DND-41 (cell line): ENCODE measurements at regions not wholly inside any gene's neighbourhood (a gene's known extent, or its start where the extent isn't known, plus 50 kb on each side); places are given as distances from the start of the nearest gene placed in this dataset.

Source experiments
- ATAC-seq: fragments of 200-7000 bp; cut with Tn5 transposase; 3 replicates; pipeline ENCODE4 v1.9.1; 2021; ENCODE audit warnings: low read depth; ENCODE audit not compliant: insufficient read depth
- DNase-seq: peaks from one replicate; pipeline ENCODE4 v3.0.0-alpha.2; 2020
- H2AFZ ChIP-seq: 2 replicates; pipeline ENCODE4 v1.6.0; 2012; ENCODE audit warnings: low read depth, low read length
- H3K27ac ChIP-seq: 2 replicates; pipeline ENCODE4 v1.5.1; 2012; ENCODE audit warnings: low read length, inconsistent platforms
- H3K27me3 ChIP-seq: fragments of 200-600 bp; sonication (generic); 2 replicates; pipeline ENCODE4 v1.6.0; 2012; ENCODE audit warnings: low read length, mild to moderate bottlenecking, inconsistent platforms; ENCODE audit not compliant: insufficient read depth, poor library complexity
- H3K36me3 ChIP-seq: 2 replicates; pipeline ENCODE4 v1.5.1; 2012; ENCODE audit warnings: low read length, inconsistent platforms; ENCODE audit not compliant: insufficient read depth
- H3K4me1 ChIP-seq: 2 replicates; pipeline ENCODE4 v1.5.1; 2012; ENCODE audit warnings: mild to moderate bottlenecking, low read length; ENCODE audit not compliant: insufficient read depth
- H3K4me2 ChIP-seq: 2 replicates; pipeline ENCODE4 v1.6.0; 2012; ENCODE audit warnings: mild to moderate bottlenecking, moderate library complexity, low read length, inconsistent platforms; ENCODE audit not compliant: insufficient read depth
- H3K4me3 ChIP-seq, 2 experiments: fragments of 200-600 bp in 1 of 2; shearing (Covaris generic) in 1 of 2; 2 replicates each; pipeline ENCODE4 v1.5.1; 2012 to 2016; ENCODE audit warnings: inconsistent platforms in 2 of 2, low read length in 2 of 2, mild to moderate bottlenecking in 2 of 2, low read depth in 1 of 2, moderate library complexity in 1 of 2
- H3K79me2 ChIP-seq: 2 replicates; pipeline ENCODE4 v1.6.0; 2012; ENCODE audit warnings: low read length, inconsistent platforms; ENCODE audit not compliant: insufficient read depth
- H3K9ac ChIP-seq: 2 replicates; pipeline ENCODE4 v1.6.0; 2012; ENCODE audit warnings: low read depth, mild to moderate bottlenecking, inconsistent platforms, low read length, moderate library complexity
- H3K9me3 ChIP-seq: 2 replicates; pipeline ENCODE4 v1.5.1; 2012; ENCODE audit warnings: low read length, moderate library complexity, mild to moderate bottlenecking, inconsistent platforms; ENCODE audit not compliant: insufficient read depth, severe bottlenecking
- H4K20me1 ChIP-seq: 2 replicates; pipeline ENCODE4 v1.6.0; 2012; ENCODE audit warnings: low read length; ENCODE audit not compliant: insufficient read depth
- EZH2 ChIP-seq: IDR thresholded peaks from 3 replicates; pipeline ENCODE4 v1.6.1; 2012; ENCODE audit warnings: borderline replicate concordance, low read depth, mild to moderate bottlenecking, moderate library complexity, low read length, inconsistent platforms; ENCODE audit not compliant: severe bottlenecking
- TF ChIP-seq, protein P1 (sequence below): IDR thresholded peaks from 2 replicates; pipeline ENCODE4 v1.5.1; 2012; ENCODE audit warnings: borderline replicate concordance, low read length, moderate library complexity, mild to moderate bottlenecking; ENCODE audit not compliant: poor library complexity, severe bottlenecking; ENCODE audit errors: extremely low read depth

DNA sequence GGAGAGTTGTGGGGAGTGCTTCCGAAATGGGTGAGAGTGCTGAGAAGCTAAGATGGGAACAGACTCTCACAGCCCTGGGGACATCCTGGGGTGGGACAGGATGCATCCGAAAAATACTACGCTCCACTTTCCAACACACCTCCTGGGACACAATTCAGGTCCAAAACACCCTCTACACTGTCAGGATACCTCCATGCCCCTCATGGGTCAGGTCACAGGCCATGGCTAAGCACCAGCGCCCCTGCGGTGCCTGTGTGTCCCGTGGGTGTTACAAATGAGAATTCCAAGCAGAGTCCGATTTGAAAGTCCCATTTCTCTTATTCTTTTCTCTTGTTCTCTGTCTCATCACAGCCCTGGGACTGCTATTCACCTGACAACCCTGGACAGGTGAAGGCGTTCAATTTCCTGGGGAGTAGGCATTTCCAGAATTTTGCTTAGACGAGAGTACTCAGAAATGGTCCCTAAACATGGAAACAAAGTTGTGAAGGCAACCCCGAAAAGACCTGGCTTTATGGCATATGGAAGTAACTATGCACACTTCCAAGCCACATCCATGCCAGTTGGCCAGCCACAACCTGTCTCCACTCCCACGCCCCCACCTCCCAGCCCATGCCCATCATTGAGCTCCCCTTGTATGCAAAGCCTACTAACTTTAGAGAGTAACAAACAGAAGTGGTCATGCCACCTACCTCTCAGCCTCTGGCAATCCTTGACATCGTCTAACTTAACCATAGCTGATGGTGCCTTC lies 87.9 kb upstream of the ZNF507 start:
- H3K79me2 ChIP-seq: no peaks in the 10 kb centered on the region
- no peaks in the 10 kb centered on the region for H3K4me1 ChIP-seq
- no peak for ATAC-seq

DNA sequence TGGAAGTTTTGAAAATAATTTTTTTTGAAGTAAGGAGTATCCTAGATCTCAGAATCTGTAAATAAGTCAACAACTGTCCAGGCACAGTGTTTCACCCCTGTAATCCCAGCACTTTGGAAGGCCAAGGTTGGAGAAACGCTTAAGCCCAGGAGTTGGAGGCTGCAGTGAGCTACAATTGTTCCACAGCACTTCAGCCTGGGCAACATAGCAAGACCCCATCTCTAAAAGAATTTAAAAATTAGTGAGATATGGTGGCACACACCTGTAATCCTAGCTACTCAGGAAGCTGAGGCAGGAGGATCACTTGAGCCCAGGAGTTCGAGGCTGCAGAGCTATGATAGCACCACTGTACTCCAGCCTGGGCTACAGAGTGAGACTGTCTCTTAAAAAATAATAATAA lies 87.2 kb upstream of the ZNF507 start:
- H3K36me3 ChIP-seq: no peaks in the 10 kb centered on the region
- DNase-seq (no peak), ATAC-seq (no peak)
- H3K4me1 ChIP-seq: no peaks in the 10 kb centered on the region
- no peak overlapping the region for H3K4me3 ChIP-seq
- no peak overlapping the region for H3K27ac ChIP-seq
- H3K27me3 ChIP-seq: no peaks in the 10 kb centered on the region
- no peaks in the 10 kb centered on the region for H4K20me1 ChIP-seq
- H3K9me3 ChIP-seq: no peaks in the 10 kb centered on the region
- H3K9ac ChIP-seq: no peak overlapping the region
- no peak overlapping the region for H2AFZ ChIP-seq
- H3K4me2 ChIP-seq: no peak overlapping the region
- TF ChIP-seq EZH2: no peak
- TF ChIP-seq, protein P1, sequence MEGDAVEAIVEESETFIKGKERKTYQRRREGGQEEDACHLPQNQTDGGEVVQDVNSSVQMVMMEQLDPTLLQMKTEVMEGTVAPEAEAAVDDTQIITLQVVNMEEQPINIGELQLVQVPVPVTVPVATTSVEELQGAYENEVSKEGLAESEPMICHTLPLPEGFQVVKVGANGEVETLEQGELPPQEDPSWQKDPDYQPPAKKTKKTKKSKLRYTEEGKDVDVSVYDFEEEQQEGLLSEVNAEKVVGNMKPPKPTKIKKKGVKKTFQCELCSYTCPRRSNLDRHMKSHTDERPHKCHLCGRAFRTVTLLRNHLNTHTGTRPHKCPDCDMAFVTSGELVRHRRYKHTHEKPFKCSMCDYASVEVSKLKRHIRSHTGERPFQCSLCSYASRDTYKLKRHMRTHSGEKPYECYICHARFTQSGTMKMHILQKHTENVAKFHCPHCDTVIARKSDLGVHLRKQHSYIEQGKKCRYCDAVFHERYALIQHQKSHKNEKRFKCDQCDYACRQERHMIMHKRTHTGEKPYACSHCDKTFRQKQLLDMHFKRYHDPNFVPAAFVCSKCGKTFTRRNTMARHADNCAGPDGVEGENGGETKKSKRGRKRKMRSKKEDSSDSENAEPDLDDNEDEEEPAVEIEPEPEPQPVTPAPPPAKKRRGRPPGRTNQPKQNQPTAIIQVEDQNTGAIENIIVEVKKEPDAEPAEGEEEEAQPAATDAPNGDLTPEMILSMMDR: no peak
- H3K79me2 ChIP-seq: no peaks in the 10 kb centered on the region

More for the DNA sequence above, 87.9 kb upstream of the ZNF507 start:
- Histone ChIP-seq H3K27me3 (no peaks in the 10 kb centered on the region), H2AFZ (no peak overlapping the region), H4K20me1 (no peaks in the 10 kb centered on the region), H3K4me3 (no peak overlapping the region), H3K4me2 (no peak overlapping the region), H3K36me3 (no peaks in the 10 kb centered on the region), H3K27ac (no peak overlapping the region), H3K9me3 (no peaks in the 10 kb centered on the region), H3K9ac (no peak overlapping the region)
- TF ChIP-seq EZH2: no peak
- TF ChIP-seq, protein P1: no peak
- DNase-seq: no peak

DNA sequence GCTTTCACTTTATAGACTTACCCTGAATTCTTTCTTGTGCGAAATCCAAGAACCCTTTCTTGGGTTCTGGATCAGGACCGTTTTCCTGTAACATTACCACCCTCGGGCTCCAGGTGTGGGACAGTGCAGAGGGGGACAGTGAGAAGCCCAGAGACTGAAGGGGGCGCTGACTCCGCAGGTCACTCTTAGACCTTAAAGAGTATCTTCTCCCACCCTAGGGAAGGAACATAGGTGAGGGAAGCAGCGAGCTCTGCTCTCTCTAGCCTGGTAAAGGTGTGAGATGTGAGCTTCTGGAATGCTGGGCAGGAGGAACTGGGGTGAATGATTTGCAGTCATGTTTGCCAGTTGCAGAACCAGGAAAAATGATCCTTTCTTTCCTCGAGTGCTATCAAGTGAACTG lies 80.8 kb upstream of the ZNF507 start:
- no peak for ATAC-seq

More for the DNA sequence above, 80.8 kb upstream of the ZNF507 start:
- H3K4me1 ChIP-seq: no peaks in the 10 kb centered on the region
- H3K79me2 ChIP-seq: no peaks in the 10 kb centered on the region
- no peak for TF ChIP-seq EZH2
- TF ChIP-seq, protein P1: no peak
- H3K27me3 ChIP-seq: no peaks in the 10 kb centered on the region
- H3K27ac ChIP-seq: no peak overlapping the region
- H3K4me2 ChIP-seq: no peak overlapping the region
- no peak for DNase-seq
- H4K20me1 ChIP-seq: no peaks in the 10 kb centered on the region
- H3K36me3 ChIP-seq: no peaks in the 10 kb centered on the region
- H2AFZ ChIP-seq: no peak overlapping the region
- no peaks in the 10 kb centered on the region for H3K9me3 ChIP-seq
- no peak overlapping the region for H3K4me3 ChIP-seq
- H3K9ac ChIP-seq: no peak overlapping the region
